H1 (cell line): ENCODE measurements at regions not wholly inside any gene's neighbourhood (a gene's known extent, or its start where the extent isn't known, plus 50 kb on each side); places are given as distances from the start of the nearest gene placed in this dataset.

Source experiments
- CTCF ChIA-PET: fragments of 300-600 bp; sonication (Branson Sonifier 250); formaldehyde crosslinking; loops from one replicate; lab custom pipeline; 2021; ENCODE audit not compliant: partially characterized antibody; lab: Charles Lee
- POLR2A ChIA-PET: fragments of 300-600 bp; sonication (Branson Sonifier 250); formaldehyde crosslinking; loops from one replicate; lab custom pipeline; 2021; ENCODE audit warnings: inconsistent platforms; ENCODE audit not compliant: partially characterized antibody; lab: Charles Lee
- DNase-seq, 2 experiments: peaks; one replicate each; pipeline versions ENCODE4 v3.0.0 to v3.0.0-alpha.2; 2010 to 2022; ENCODE audit warnings: low spot score in 2 of 2, low read depth in 1 of 2, mixed read lengths in 1 of 2
- FAIRE-seq: peaks from 2 replicates; lab custom pipeline; 2011; peaks lifted over from hg19 to GRCh38; lab: Jason Lieb, UNC
- H2AFZ ChIP-seq: 2 replicates; pipeline ENCODE4 v1.8.1; 2012; ENCODE audit warnings: low read length, inconsistent platforms
- H2AK5ac ChIP-seq: 2 replicates; pipeline ENCODE4 v1.6.1; 2013; ENCODE audit warnings: low read depth, low read length
- H2BK120ac ChIP-seq: replicated peaks from 2 replicates; pipeline ENCODE3; 2013; ENCODE audit warnings: low read depth, low read length, inconsistent platforms
- H2BK12ac ChIP-seq: 2 replicates; pipeline ENCODE4 v1.6.1; 2013; ENCODE audit warnings: low read depth, low read length
- H2BK15ac ChIP-seq: 2 replicates; pipeline ENCODE4 v1.6.1; 2013; ENCODE audit warnings: low read length
- H2BK20ac ChIP-seq: 2 replicates; pipeline ENCODE4 v1.6.1; 2013; ENCODE audit warnings: low read length
- H2BK5ac ChIP-seq: 2 replicates; pipeline ENCODE4 v1.6.1; 2013; ENCODE audit warnings: low read depth, low read length
- H3K14ac ChIP-seq: 2 replicates; pipeline ENCODE4 v1.6.1; 2013; ENCODE audit warnings: inconsistent platforms; ENCODE audit not compliant: insufficient read length
- H3K18ac ChIP-seq: 2 replicates; pipeline ENCODE4 v1.6.1; 2013; ENCODE audit warnings: low read length; ENCODE audit errors: extremely low read depth
- H3K23ac ChIP-seq: 2 replicates; pipeline ENCODE4 v1.6.1; 2013; ENCODE audit warnings: inconsistent platforms; ENCODE audit not compliant: insufficient read length
- H3K23me2 ChIP-seq: 2 replicates; pipeline ENCODE4 v1.6.1; 2013; ENCODE audit warnings: low read depth, low read length
- H3K27ac ChIP-seq: 2 replicates; pipeline ENCODE4 v1.6.1; 2011; ENCODE audit warnings: low read depth, low read length, inconsistent platforms
- H3K27me3 ChIP-seq, 4 experiments: replicated peaks in 1 of 4; 1 replicate in 1 of 4; 2 replicates in 3 of 4; pipeline versions ENCODE4 v1.6.1 to v1.8.1; 2011 to 2013; ENCODE audit warnings: low read length in 3 of 4, mild to moderate bottlenecking in 3 of 4, inconsistent platforms in 2 of 4, mixed read lengths in 2 of 4, moderate library complexity in 1 of 4; ENCODE audit not compliant: control insufficient read depth in 3 of 4, insufficient read depth in 3 of 4; ENCODE audit errors: extremely low read depth in 1 of 4
- H3K36me3 ChIP-seq, 4 experiments: 2 replicates each; pipeline versions ENCODE4 v1.6.1 to v1.8.1; 2011 to 2013; ENCODE audit warnings: mild to moderate bottlenecking in 4 of 4, low read length in 3 of 4, moderate library complexity in 2 of 4, control low read depth in 1 of 4, inconsistent platforms in 1 of 4; ENCODE audit not compliant: insufficient read depth in 4 of 4, control insufficient read depth in 2 of 4
- H3K4ac ChIP-seq: replicated peaks from 2 replicates; pipeline ENCODE3; 2013; ENCODE audit warnings: low read length, low read depth, mixed read lengths, inconsistent platforms; ENCODE audit not compliant: insufficient read length
- H3K4me1 ChIP-seq, 4 experiments: replicated peaks in 1 of 4; 1 replicate in 1 of 4; 2 replicates in 3 of 4; pipeline versions ENCODE4 v1.6.1 to v1.8.1; 2011 to 2013; ENCODE audit warnings: low read length in 3 of 4, inconsistent platforms in 2 of 4, mixed read lengths in 1 of 4; ENCODE audit not compliant: insufficient read depth in 4 of 4, control insufficient read depth in 3 of 4
- H3K4me2 ChIP-seq, 2 experiments: 2 replicates each; pipeline versions ENCODE4 v1.6.1 to v1.8.1; 2011 to 2013; ENCODE audit warnings: low read depth in 2 of 2, low read length in 2 of 2, control low read depth in 1 of 2, inconsistent platforms in 1 of 2, mild to moderate bottlenecking in 1 of 2; ENCODE audit not compliant: insufficient read depth in 1 of 2
- H3K4me3 ChIP-seq, 4 experiments: fragments of 200-600, 300-600 bp in 1 of 4; sonication (generic), shearing (Covaris generic), sonication (Bioruptor Twin) in 1 of 4; 2 replicates each; pipeline versions ENCODE4 v1.5.1 to v1.8.1; 2011 to 2016; ENCODE audit warnings: low read length in 4 of 4, low read depth in 3 of 4, control low read depth in 2 of 4, inconsistent platforms in 2 of 4, mild to moderate bottlenecking in 2 of 4, mixed read lengths in 1 of 4, moderate library complexity in 1 of 4; ENCODE audit not compliant: insufficient read depth in 2 of 4; ENCODE audit errors: extremely low read depth in 1 of 4
- H3K56ac ChIP-seq: replicated peaks from 2 replicates; pipeline ENCODE3; 2013; ENCODE audit warnings: low read depth, mild to moderate bottlenecking, mixed read lengths, low read length, inconsistent platforms; ENCODE audit not compliant: insufficient read length
- H3K79me1 ChIP-seq: 2 replicates; pipeline ENCODE4 v1.6.1; 2013; ENCODE audit warnings: low read depth, low read length, control low read depth
- H3K79me2 ChIP-seq, 2 experiments: 2 replicates each; pipeline versions ENCODE4 v1.6.1 to v1.8.1; 2012 to 2013; ENCODE audit warnings: low read length in 2 of 2, mild to moderate bottlenecking in 2 of 2, inconsistent platforms in 1 of 2; ENCODE audit not compliant: insufficient read depth in 2 of 2, control insufficient read depth in 1 of 2
- H3K9ac ChIP-seq, 4 experiments: replicated peaks in 1 of 4; 1 replicate in 1 of 4; 2 replicates in 3 of 4; pipeline versions ENCODE4 v1.6.1 to v1.8.1; 2011 to 2013; ENCODE audit warnings: low read depth in 3 of 4, low read length in 3 of 4, control low read depth in 2 of 4, mild to moderate bottlenecking in 2 of 4, moderate library complexity in 2 of 4, inconsistent platforms in 1 of 4; ENCODE audit errors: extremely low read depth in 1 of 4
- H3K9me3 ChIP-seq, 2 experiments: 2 replicates each; pipeline versions ENCODE4 v1.6.1 to v1.8.1; 2012 to 2013; ENCODE audit warnings: mild to moderate bottlenecking in 2 of 2, moderate library complexity in 2 of 2, control low read depth in 1 of 2, inconsistent platforms in 1 of 2, low read depth in 1 of 2, low read length in 1 of 2, mixed read lengths in 1 of 2; ENCODE audit not compliant: insufficient read depth in 2 of 2
- H4K20me1 ChIP-seq, 2 experiments: replicated peaks in 1 of 2; 2 replicates each; pipeline versions ENCODE3 to v1.8.1; 2011 to 2013; ENCODE audit warnings: inconsistent platforms in 2 of 2, low read length in 2 of 2, mild to moderate bottlenecking in 1 of 2; ENCODE audit not compliant: insufficient read depth in 2 of 2, control insufficient read depth in 1 of 2
- H4K5ac ChIP-seq: 2 replicates; pipeline ENCODE4 v1.6.1; 2013; ENCODE audit warnings: low read length, low read depth, mixed read lengths, inconsistent platforms; ENCODE audit not compliant: insufficient read length
- H4K8ac ChIP-seq: 2 replicates; pipeline ENCODE4 v1.8.0; 2013; ENCODE audit warnings: mild to moderate bottlenecking, moderate library complexity, low read length, inconsistent platforms; ENCODE audit not compliant: insufficient read depth; ENCODE audit errors: extremely low read depth
- H4K91ac ChIP-seq: replicated peaks from 2 replicates; pipeline ENCODE3; 2013; ENCODE audit warnings: low read length, mixed read lengths, inconsistent platforms; ENCODE audit not compliant: insufficient read length
- CHD2 ChIP-seq: IDR thresholded peaks from 2 replicates; pipeline ENCODE4 v1.6.1; 2012; ENCODE audit warnings: low read length, improper control_type of control experiment
- WGBS, 2 experiments: shearing (Covaris generic) in 1 of 2; methylation state at CpG; one replicate each; pipeline versions ENCODE4 v1.1.6 to v1.1.7; 2013 to 2015; ENCODE audit warnings: low lambda C conversion rate in 2 of 2, mixed read lengths in 2 of 2, inconsistent platforms in 1 of 2, low coverage in 1 of 2, missing lambda C conversion rate in 1 of 2; ENCODE audit not compliant: insufficient replicate concordance in 2 of 2, insufficient coverage in 1 of 2, insufficient read length in 1 of 2; ENCODE audit errors: extremely low coverage in 1 of 2, missing lambda C conversion rate in 1 of 2; 5-methylcytosine and 5-hydroxymethylcytosine counted together

- WGBS, 2 experiments = 84% methylated on average over 2 of the region's 2 CpGs; no CpG with 5 or more reads in 1 of the 2 experiments
- H3K56ac ChIP-seq = no peak overlapping the region
- no peak overlapping the region for H4K8ac ChIP-seq
- H4K20me1 ChIP-seq = no peaks in the 10 kb centered on the region
- H3K36me3 ChIP-seq = no peaks in the 10 kb centered on the region
- H3K23ac ChIP-seq = no peak overlapping the region
- no peaks in the 10 kb centered on the region for H3K27me3 ChIP-seq
- TF ChIP-seq CHD2 = no peak
- H3K4me2 ChIP-seq = no peak overlapping the region
- H3K14ac ChIP-seq = no peak overlapping the region
- no peak overlapping the region for H3K9ac ChIP-seq
- FAIRE-seq (no peak), DNase-seq (no peak)
- ChIA-PET POLR2A (no interaction called here), CTCF (interaction anchor here (1.1 kb wide), 1 partner anchor 19 kb away, joined by 3 read pairs; no protein-coding TSS in a partner anchor)
- no peaks in the 10 kb centered on the region for H3K79me1 ChIP-seq
- H3K27ac ChIP-seq = no peak overlapping the region
- H4K5ac ChIP-seq = no peak overlapping the region
- H2BK15ac ChIP-seq = no peak overlapping the region
- no peak overlapping the region for H4K91ac ChIP-seq
- H2BK12ac ChIP-seq = no peak overlapping the region
- H2AK5ac ChIP-seq = no peak overlapping the region
- no peaks in the 10 kb centered on the region for H3K9me3 ChIP-seq
- H3K4me3 ChIP-seq = no peak overlapping the region
- H3K79me2 ChIP-seq = no peaks in the 10 kb centered on the region
- no peak overlapping the region for H2BK120ac ChIP-seq
- H3K18ac ChIP-seq = no peak overlapping the region
- no peak overlapping the region for H2BK20ac ChIP-seq
- no peaks in the 10 kb centered on the region for H3K23me2 ChIP-seq
- no peak overlapping the region for H3K4ac ChIP-seq
- no peak overlapping the region for H2AFZ ChIP-seq
- no peak overlapping the region for H2BK5ac ChIP-seq
- H3K4me1 ChIP-seq = peaks cover 0 to 7% (median 0%) of the 10 kb centered on the region in 4 experiments; a peak in 2 of 7 replicates
These were observed 235.7 kb upstream of the SIX2 start for GRCh38 chr2:45244928-45245327.
